ENCODE measurements at regions not wholly inside any gene's neighbourhood (a gene's known extent, or its start where the extent isn't known, plus 50 kb on each side); places are given as distances from the start of the nearest gene placed in this dataset.

DNA sequence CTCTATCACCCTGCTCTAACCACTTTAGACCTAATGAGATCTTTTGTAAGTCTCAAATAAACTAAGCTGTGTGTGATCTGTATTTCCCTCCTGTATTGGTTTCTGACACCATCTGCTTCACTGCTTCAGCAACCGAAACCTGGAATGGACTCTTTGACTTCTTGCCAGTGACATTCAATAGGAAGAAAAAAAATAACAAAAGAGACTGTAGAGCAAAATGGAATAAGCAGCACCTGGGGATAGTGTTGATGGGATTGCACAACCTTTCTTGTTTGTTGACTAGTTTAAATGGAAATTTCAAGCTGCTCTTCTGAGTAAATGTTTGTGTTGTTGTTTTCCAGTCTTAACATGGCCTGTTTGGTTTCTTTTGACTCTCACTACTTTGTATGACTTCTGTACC lies 888.6 kb upstream of the SEL1L start:
- Histone ChIP-seq H3K27ac (no peak overlapping the region), H3K4me1 (no peaks in the 10 kb centered on the region), H3K36me3 (no peaks in the 10 kb centered on the region), H3K9me3 (no peaks in the 10 kb centered on the region), H3K4me3 (no peak overlapping the region), H3K27me3 (ENCODE audit: low read depth) (no peaks in the 10 kb centered on the region)
- no peak for TF ChIP-seq CTCF (IDR thresholded peaks at IDR 0.05)
- intact Hi-C loops (cut with DNase I) = no loop called here
- DNase-seq = no peak
- no peak for ATAC-seq

- no peak for TF ChIP-seq CTCF (IDR thresholded peaks at IDR 0.05)
- Histone ChIP-seq H3K9me3 (no peaks in the 10 kb centered on the region), H3K4me3 (no peak overlapping the region), H3K36me3 (no peaks in the 10 kb centered on the region), H3K4me1 (no peaks in the 10 kb centered on the region), H3K27me3 (ENCODE audit: low read depth) (no peaks in the 10 kb centered on the region), H3K27ac (no peak overlapping the region)
- ATAC-seq (no peak), DNase-seq (no peak)
- intact Hi-C loops (cut with DNase I) = no loop called here
Observed at GRCh38 chr14:82425261-82425660, 891.6 kb upstream of the SEL1L start.

GRCh38 chr14:82431031-82431430 lies 897.4 kb upstream of the SEL1L start:
- H3K9me3 ChIP-seq = no peaks in the 10 kb centered on the region
- ATAC-seq (no peak), DNase-seq (no peak)
- intact Hi-C loops (cut with DNase I) = no loop called here
- no peak overlapping the region for H3K4me3 ChIP-seq
- no peaks in the 10 kb centered on the region for H3K4me1 ChIP-seq
- no peaks in the 10 kb centered on the region for H3K27me3 ChIP-seq (ENCODE audit: low read depth)
- H3K27ac ChIP-seq = no peak overlapping the region
- no peak for TF ChIP-seq CTCF (IDR thresholded peaks at IDR 0.05)
- H3K36me3 ChIP-seq = no peaks in the 10 kb centered on the region

- no peak overlapping the region for H3K4me3 ChIP-seq
- H3K36me3 ChIP-seq = no peaks in the 10 kb centered on the region
- no peaks in the 10 kb centered on the region for H3K9me3 ChIP-seq
- no peak for TF ChIP-seq CTCF (IDR thresholded peaks at IDR 0.05)
- intact Hi-C loops (cut with DNase I) = no loop called here
- H3K27ac ChIP-seq = no peak overlapping the region
- H3K27me3 ChIP-seq (ENCODE audit: low read depth) = no peaks in the 10 kb centered on the region
- no peaks in the 10 kb centered on the region for H3K4me1 ChIP-seq
- ATAC-seq (no peak), DNase-seq (no peak)
Observed at GRCh38 chr14:82432301-82433105, 898.9 kb upstream of the SEL1L start.

- Histone ChIP-seq H3K36me3 (no peaks in the 10 kb centered on the region), H3K4me3 (no peak overlapping the region), H3K27ac (no peak overlapping the region), H3K4me1 (no peaks in the 10 kb centered on the region), H3K27me3 (ENCODE audit: low read depth) (no peaks in the 10 kb centered on the region), H3K9me3 (no peaks in the 10 kb centered on the region)
- ATAC-seq = no peak
- TF ChIP-seq CTCF (IDR thresholded peaks at IDR 0.05) = no peak
- intact Hi-C loops (cut with DNase I) = no loop called here
- no peak for DNase-seq
Observed at GRCh38 chr14:82438436-82438835, 904.8 kb upstream of the SEL1L start.
